ENCODE measurements at regions not wholly inside any gene's neighbourhood (a gene's known extent, or its start where the extent isn't known, plus 50 kb on each side); places are given as distances from the start of the nearest gene placed in this dataset.
"Not testable (repeated sequence)": the region's sequence is repeated elsewhere in the genome, so short reads cannot be mapped to it uniquely, and the experiment has no call there.

- Histone ChIP-seq H2AFZ (ENCODE audit: low read depth, low read length, severe bottlenecking) (no peak overlapping the region), H3K9me2 (replicated peaks; ENCODE audit: insufficient read depth, low read length) (no peaks in the 10 kb centered on the region), H4K20me1 (ENCODE audit: low read depth, low read length) (no peaks in the 10 kb centered on the region), H3K27ac (ENCODE audit: low read depth, low read length) (no peak overlapping the region), H3K9ac (ENCODE audit: low read length) (no peak overlapping the region), H3K9me3 (ENCODE audit: insufficient read depth, low read length) (no peaks in the 10 kb centered on the region), H3F3A (ENCODE audit: insufficient read depth) (no peaks in the 10 kb centered on the region), H3K79me2 (ENCODE audit: insufficient read depth, low read length) (no peaks in the 10 kb centered on the region), H3K36me3 (ENCODE audit: low read length) (no peaks in the 10 kb centered on the region), H3K4me2 (ENCODE audit: low read depth, low read length, poor library complexity, severe bottlenecking) (no peak overlapping the region), H3K4me3 (ENCODE audit: insufficient read depth, low read length, poor library complexity, severe bottlenecking) (no peak overlapping the region), H3K27me3 (ENCODE audit: low read length) (no peaks in the 10 kb centered on the region)
- TF ChIP-seq EZH2phosphoT487 (conservative IDR thresholded peaks at IDR 0.05; ENCODE audit: low read length) (no peak), CTCF (IDR thresholded peaks at IDR 0.05; ENCODE audit: insufficient read depth, low read length, poor library complexity, severe bottlenecking) (no peak)
Observed at GRCh38 chr20:39967806-39968205, 721.2 kb downstream of the MAFB start.

DNA sequence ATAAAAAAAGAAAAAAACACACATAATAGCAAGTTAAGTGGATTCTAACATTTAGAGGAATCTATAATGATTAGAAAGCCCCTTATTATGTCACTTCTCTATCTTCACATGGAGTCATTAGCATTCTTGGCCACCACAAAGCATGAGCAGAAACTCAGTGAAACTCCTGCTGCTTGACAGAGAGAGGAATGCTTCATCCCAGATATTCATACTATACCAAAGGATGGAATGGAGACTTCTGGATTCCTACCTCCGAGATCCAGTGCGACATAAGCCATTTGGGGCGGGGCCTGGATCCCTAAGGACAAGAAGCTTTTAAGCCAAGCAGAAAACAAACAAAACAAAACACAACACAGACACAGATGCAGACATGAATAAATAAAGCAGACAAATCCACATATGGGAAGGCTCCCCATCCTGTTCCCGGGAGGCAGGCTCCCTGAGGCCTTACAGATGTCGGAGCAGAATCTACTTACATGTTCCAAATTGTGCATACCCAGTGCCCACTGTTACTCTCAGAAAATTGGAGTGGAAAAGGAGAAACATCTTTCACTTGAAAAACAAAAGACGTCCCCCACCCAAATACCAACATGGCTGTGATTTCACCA is 727.3 kb downstream of the MAFB start:
- Histone ChIP-seq H3K36me3 (ENCODE audit: low read length) (no peaks in the 10 kb centered on the region), H3K9me3 (ENCODE audit: insufficient read depth, low read length) (no peaks in the 10 kb centered on the region), H3K9me2 (replicated peaks; ENCODE audit: insufficient read depth, low read length) (no peaks in the 10 kb centered on the region), H3K4me2 (ENCODE audit: low read depth, low read length, poor library complexity, severe bottlenecking) (no peak overlapping the region), H3K9ac (ENCODE audit: low read length) (no peak overlapping the region), H3K27me3 (ENCODE audit: low read length) (no peaks in the 10 kb centered on the region), H3K4me3 (ENCODE audit: insufficient read depth, low read length, poor library complexity, severe bottlenecking) (no peak overlapping the region), H4K20me1 (ENCODE audit: low read depth, low read length) (no peaks in the 10 kb centered on the region), H3F3A (ENCODE audit: insufficient read depth) (no peaks in the 10 kb centered on the region), H3K79me2 (ENCODE audit: insufficient read depth, low read length) (no peaks in the 10 kb centered on the region), H3K27ac (ENCODE audit: low read depth, low read length) (no peak overlapping the region), H2AFZ (ENCODE audit: low read depth, low read length, severe bottlenecking) (no peak overlapping the region)
- TF ChIP-seq EZH2phosphoT487 (conservative IDR thresholded peaks at IDR 0.05; ENCODE audit: low read length) (no peak), CTCF (IDR thresholded peaks at IDR 0.05; ENCODE audit: insufficient read depth, low read length, poor library complexity, severe bottlenecking) (no peak)

GRCh38 chr20:39960522-39961428 is 728.3 kb downstream of the MAFB start:
- Histone ChIP-seq H3K79me2 (ENCODE audit: insufficient read depth, low read length) (no peaks in the 10 kb centered on the region), H3F3A (ENCODE audit: insufficient read depth) (no peaks in the 10 kb centered on the region), H2AFZ (ENCODE audit: low read depth, low read length, severe bottlenecking) (no peak overlapping the region), H3K36me3 (ENCODE audit: low read length) (no peaks in the 10 kb centered on the region), H3K27me3 (ENCODE audit: low read length) (no peaks in the 10 kb centered on the region), H3K4me2 (ENCODE audit: low read depth, low read length, poor library complexity, severe bottlenecking) (no peak overlapping the region), H3K9ac (ENCODE audit: low read length) (no peak overlapping the region), H3K4me3 (ENCODE audit: insufficient read depth, low read length, poor library complexity, severe bottlenecking) (no peak overlapping the region), H4K20me1 (ENCODE audit: low read depth, low read length) (no peaks in the 10 kb centered on the region), H3K9me3 (ENCODE audit: insufficient read depth, low read length) (no peaks in the 10 kb centered on the region), H3K9me2 (replicated peaks; ENCODE audit: insufficient read depth, low read length) (no peaks in the 10 kb centered on the region), H3K27ac (ENCODE audit: low read depth, low read length) (no peak overlapping the region)
- TF ChIP-seq EZH2phosphoT487 (conservative IDR thresholded peaks at IDR 0.05; ENCODE audit: low read length), result no peak
- TF ChIP-seq CTCF (IDR thresholded peaks at IDR 0.05; ENCODE audit: insufficient read depth, low read length, poor library complexity, severe bottlenecking), result no peak

- not testable (repeated sequence) for H3K9me2 ChIP-seq (replicated peaks; ENCODE audit: insufficient read depth, low read length); H3K9me3 ChIP-seq (ENCODE audit: insufficient read depth, low read length)
Observed at GRCh38 chr20:39957911-39958310, 731.1 kb downstream of the MAFB start.

More at GRCh38 chr20:39957911-39958310, 731.1 kb downstream of the MAFB start:
- H3K4me3 ChIP-seq (ENCODE audit: insufficient read depth, low read length, poor library complexity, severe bottlenecking); H2AFZ ChIP-seq (ENCODE audit: low read depth, low read length, severe bottlenecking); H3F3A ChIP-seq (ENCODE audit: insufficient read depth); H3K79me2 ChIP-seq (ENCODE audit: insufficient read depth, low read length); H3K27me3 ChIP-seq (ENCODE audit: low read length); H3K4me2 ChIP-seq (ENCODE audit: low read depth, low read length, poor library complexity, severe bottlenecking); H3K27ac ChIP-seq (ENCODE audit: low read depth, low read length); H3K9ac ChIP-seq (ENCODE audit: low read length); H3K36me3 ChIP-seq (ENCODE audit: low read length); H4K20me1 ChIP-seq (ENCODE audit: low read depth, low read length): not testable (repeated sequence)

Measured in SU-DHL-6 (cell line).